ENCODE measurements at regions not wholly inside any gene's neighbourhood (a gene's known extent, or its start where the extent isn't known, plus 50 kb on each side); places are given as distances from the start of the nearest gene placed in this dataset.

DNA sequence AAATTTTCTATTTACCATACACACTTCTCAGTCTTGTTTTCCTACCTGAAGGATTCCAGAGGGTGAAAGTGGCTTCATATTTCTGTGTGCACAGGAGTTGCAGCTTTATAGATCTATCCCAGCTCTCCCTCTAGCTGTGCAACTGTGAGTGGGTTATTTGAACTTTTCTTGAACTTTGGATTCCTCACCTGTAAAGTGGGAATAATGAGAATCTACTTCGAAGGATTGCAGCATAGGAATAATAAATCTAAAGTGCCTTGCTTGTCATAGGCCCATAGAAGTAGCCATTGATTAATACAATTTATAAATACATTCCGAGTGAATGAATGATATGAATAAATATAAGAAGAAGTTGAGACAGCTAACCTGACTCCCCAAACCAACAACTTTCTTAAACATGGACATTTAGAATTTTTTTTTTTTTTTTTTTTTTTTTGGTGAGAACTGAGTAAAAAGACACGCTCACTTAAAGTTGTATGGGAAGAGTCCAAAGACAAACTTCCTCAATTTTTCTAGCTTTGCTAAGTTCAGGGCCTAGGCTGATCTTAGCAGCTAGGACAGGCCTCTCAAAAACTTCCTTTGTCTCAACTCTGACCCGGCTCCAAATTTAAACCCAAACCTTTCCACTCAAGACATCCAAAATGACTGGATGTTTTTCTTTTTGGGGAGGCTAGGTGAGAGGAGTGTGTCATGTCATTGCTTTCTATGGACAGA, 203.3 kb upstream of the FBXO11 start:
- DNase-seq: no peak

- DNase-seq: no peak
These were observed 204.0 kb upstream of the FOXN2 start for GRCh38 chr2:48110492-48110891.

DNA sequence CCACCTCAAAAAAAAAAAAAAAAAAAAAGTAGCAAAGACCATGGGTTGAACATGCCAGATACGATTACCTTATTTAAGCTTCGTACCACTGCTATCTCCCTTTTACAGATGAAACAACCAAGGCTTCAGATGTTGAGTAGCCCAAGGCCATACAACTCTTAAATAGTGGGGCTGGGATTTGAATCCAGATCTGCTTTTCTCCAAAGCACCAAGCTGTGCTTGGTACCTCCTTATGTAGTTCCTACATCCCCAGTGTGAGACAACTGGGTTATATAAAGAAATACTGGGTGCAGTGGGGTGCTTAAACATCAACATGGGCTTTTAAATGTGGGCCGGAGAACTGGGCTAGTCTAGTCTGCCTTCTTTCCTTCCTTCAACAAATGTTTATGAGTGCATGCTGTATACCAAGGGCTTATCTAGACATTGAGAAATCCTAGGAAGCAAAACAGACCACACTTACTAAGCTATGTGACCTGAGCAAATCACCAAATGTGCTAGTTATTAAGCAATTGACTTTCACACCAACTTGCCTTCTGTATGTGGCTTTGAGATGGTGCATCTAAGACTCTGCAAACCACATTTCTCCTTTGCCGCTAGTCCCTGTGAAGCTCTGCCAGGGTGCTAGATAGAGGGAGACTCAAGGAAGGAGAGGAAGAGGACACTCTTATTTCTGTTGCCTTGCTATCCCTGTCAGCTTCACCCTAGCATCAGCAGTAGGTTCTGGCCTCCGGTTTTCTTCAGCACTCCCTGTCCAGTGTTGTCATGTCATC, 201.4 kb upstream of the FOXN2 start:
- DNase-seq: no peak

GRCh38 chr2:48113767-48114166, 200.7 kb upstream of the FOXN2 start:
- DNase-seq: no peak

DNA sequence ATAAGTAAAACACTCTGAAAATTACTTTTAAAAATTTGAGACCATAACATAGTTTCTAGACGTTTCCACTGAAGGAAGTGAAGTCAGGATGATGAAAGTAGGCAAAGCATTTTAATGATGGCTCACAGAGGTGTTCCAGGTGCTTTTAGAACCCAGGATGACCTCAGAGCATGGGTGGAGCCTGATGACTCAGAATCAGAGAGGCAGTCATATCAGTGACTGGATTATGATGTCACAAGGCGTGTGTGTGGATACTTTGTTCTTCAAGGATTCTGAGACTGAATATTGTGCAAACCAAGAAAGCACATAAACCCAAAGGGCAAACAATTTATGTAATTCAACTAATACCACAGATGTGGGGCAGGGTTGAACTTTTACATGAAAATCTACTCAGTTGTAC, 200.2 kb upstream of the FOXN2 start:
- no peak for DNase-seq

DNA sequence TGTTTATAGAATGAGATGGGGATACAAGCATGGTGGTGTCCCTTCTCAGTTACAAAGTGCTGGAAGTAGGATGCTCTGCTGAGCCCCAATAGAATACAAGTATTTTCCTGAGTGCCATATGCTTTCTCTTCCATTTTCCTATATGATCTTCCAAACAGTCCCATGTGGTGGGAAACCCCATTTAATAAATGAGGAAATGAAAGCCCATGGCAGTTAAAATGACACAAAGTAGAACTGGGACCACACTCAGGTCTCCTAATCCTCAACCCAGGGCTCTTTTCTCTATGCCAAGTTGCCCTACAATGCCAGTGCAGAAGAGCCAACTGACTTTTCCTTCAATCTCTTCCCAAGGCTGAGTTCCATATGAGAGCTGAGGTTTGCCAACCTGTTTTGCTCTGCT, 198.0 kb upstream of the FOXN2 start:
- no peak for DNase-seq

DNA sequence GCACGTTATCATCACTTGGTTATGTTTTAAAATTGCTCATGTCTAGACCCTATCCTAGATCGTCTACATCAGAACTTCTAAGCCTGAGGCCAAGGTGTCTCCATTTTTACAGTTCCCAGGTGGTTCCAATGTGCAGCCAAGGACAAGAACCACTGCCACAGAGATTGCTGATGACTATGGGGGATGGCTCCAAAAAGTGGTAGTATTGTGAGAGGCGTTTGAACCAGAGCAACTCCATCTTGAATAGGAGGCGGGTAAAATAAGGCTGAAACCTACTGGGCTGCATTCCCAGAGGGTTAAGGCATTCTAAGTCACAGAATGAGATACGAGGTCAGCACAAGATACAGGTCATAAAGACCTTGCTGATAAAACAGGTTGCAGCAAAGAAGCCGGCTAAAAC, 195.6 kb upstream of the FOXN2 start:
- no peak for DNase-seq

- DNase-seq: no peak
These were observed 194.4 kb upstream of the FOXN2 start for GRCh38 chr2:48120112-48120511.

DNA sequence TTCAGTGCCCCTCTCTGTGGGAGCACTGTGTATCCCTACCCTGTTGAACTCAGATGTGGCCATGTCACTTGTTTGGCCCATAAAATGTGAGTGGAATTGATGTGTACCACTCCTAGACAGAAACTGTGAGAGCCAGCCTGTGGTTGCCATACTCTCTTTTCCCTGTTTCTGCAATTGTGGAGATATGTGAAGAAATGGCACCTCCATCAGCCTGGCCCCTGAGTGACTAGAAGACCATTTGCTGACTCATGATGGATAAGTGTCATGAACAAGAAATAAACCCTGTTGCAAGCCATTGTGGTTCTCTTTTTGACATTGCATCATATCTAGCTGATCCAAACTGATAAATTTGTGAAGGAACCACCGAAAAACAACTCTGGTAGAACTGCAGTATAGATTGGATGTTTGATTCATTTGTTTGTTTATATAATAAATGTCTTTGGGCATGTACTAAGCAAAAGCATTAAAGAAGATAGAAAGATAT, 193.7 kb upstream of the FOXN2 start:
- no peak for DNase-seq

DNA sequence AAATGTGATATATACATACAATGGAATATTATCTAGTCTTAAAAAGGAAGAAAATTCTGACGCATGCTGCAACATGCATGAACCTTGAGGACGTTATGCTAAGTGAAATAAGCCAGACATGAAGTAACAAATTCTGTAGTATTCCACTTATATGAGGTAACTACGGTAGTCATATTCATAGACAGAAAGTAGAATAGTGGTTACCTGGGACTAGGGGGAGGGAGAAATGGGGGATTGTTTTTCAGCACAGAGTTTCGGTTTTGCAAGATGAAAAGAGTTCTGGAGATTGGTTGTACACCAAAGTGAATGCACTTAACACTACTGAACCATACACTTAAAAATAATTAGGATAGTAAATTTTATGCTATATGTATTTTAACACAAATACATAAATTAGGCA, 192.3 kb upstream of the FOXN2 start:
- DNase-seq: no peak

DNA sequence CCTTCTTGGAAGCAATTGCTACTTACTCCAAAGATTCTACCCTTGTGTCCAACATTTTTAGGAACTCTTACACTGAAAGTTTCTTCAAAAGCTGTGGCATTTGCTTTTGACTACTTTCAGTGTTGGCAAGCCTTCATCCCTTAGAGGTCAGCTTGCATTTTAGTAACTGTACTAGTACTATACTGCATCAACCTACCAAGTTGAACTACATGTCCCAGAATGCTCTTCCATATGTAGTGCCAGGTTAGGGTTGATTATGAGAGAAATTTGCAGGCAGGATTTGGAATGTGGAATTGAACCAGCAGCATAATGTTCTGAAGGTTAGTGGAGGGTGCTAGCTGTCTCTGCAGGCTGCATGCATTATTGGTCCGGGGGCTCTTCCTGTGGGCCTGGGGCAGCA, 189.9 kb upstream of the FOXN2 start:
- DNase-seq: no peak

- DNase-seq: no peak
These were observed 188.3 kb upstream of the FOXN2 start for GRCh38 chr2:48126162-48126561.

- no peak for DNase-seq
These were observed 186.8 kb upstream of the FOXN2 start for GRCh38 chr2:48127612-48128191.

- no peak for DNase-seq
These were observed 185.1 kb upstream of the FOXN2 start for GRCh38 chr2:48129293-48129950.

DNA sequence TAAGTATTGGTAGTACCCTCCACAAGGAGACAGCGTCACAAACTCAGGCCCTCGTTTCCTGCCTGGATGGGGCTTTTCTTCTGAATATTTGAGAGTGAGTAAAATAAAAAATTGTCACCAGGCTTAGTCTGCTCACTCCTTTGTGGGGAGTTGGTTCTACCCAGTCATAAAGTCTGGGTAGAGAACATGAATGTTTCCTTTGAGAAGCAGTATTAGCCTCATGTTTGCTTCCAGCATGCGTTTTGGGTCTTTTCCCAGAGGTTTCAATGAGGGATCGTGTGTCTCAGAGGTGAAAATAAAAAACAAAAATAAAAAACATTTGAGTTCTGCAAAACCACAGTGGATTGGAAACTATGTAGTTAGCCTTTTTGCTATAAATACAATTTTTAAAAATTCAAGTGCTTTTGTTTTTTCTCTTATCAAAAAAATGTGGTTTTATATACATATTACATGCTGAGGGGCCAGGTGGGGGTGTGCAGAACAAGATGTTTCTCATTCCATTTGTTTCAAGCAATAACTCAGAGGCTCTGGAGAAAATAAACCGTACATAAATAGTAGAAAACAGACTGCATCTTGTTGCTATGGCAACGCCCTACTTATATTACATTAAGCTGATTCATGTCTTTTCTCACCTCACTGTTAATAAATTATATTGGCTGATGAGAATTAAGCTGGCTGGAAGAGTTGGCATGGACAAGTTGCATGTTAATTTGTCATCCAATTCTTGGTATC, 182.8 kb upstream of the FOXN2 start:
- DNase-seq: no peak

GRCh38 chr2:48132271-48132625, 182.2 kb upstream of the FOXN2 start:
- no peak for DNase-seq

GRCh38 chr2:48134704-48135103, 179.8 kb upstream of the FOXN2 start:
- no peak for DNase-seq

GRCh38 chr2:48135797-48136196, 178.7 kb upstream of the FOXN2 start:
- no peak for DNase-seq

DNA sequence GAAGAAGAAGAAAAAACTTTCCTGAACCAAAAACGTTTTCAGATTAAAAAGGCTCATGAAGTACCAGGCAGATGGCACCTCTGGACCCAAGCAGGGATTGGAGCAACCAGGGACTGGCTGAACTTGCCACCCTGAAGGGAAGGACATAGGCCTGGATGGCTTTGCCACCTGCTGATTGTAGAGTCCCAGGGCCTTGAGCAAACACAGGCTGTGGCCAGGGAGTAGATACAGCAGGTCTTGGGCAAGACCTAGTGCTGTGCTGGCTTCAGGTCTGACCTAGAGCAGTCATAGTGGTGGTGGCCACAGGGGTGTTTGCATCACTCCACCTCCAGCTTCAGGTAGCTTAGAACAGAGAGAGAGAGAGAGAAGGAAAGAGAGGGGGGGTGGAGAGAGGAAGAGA, 176.7 kb upstream of the FOXN2 start:
- DNase-seq: no peak

GRCh38 chr2:48138898-48139297, 175.6 kb upstream of the FOXN2 start:
- DNase-seq: no peak

DNA sequence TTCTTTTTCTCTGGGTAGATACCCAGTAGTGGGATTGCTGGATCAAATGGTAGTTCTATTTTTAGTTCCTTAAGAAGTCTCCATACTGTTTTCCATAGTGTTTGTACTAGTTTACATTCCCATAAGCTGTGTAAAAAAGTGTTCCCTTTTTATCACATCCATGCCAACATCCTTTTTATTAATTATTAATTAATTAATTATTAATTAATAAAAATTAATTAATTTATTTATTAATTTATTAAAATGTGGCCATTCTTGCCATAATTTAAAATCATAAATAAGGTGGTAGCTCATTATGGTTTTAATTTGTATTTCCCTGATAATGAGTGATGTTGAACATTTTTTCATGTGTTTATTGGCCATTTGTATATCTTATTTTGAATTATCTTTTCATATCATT, 173.9 kb upstream of the FOXN2 start:
- no peak for DNase-seq

- no peak for DNase-seq
These were observed 169.7 kb upstream of the FOXN2 start for GRCh38 chr2:48144777-48145176.

GRCh38 chr2:48145845-48146452, 168.5 kb upstream of the FOXN2 start:
- DNase-seq: no peak

All from amniotic stem cell (primary cell).